ENCODE measurements at regions not wholly inside any gene's neighbourhood (a gene's known extent, or its start where the extent isn't known, plus 50 kb on each side); places are given as distances from the start of the nearest gene placed in this dataset.

DNA sequence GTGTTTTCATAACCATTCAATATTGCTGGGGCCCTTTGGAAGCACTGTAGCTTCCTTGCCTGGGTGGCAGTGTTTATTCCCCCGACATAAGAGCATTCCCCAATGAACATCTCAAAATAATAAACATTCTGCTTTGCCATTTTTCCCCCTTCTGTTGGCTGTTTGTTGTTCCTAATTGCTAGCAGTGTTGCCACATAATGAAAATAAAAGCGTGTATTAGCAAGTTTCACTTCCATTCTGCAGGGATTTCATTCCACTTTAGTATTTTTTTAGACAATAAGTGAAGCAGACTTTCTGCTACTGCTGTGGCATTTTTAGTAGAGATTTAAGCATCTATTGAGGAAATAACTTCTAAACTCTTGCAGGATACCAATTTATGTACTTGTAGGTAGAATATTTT lies 154.7 kb upstream of the GALNT13 start:
- TF ChIP-seq EZH2 (IDR thresholded peaks at IDR 0.05; ENCODE audit: borderline replicate concordance, insufficient read depth, low read length, poor library complexity, severe bottlenecking) = no peak
- TF ChIP-seq POLR2AphosphoS5 (IDR thresholded peaks at IDR 0.05) = no peak

Data from neural cell (in vitro differentiated cells).